ENCODE measurements at regions not wholly inside any gene's neighbourhood (a gene's known extent, or its start where the extent isn't known, plus 50 kb on each side); places are given as distances from the start of the nearest gene placed in this dataset.

DNA sequence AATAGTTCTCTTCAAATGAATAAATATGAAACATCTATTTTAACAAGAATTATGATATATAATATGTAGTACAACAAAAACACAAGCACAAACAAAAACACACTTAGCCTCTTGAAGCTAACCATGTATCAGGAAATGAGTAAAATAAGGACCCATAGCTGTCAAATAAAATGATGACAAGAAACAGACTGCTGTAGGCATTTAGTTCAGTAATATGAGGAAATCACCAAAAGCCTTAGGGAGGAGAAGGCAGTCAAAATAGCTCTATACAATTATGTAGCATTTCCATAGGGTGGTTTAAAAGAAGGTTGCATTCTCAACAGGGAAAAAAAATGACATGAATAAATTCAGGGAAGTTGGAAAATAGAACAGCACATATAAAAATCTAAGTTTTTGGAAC lies 163.4 kb downstream of the PCDH20 start:
- Histone ChIP-seq H2AFZ (ENCODE audit: insufficient read depth, low read depth, low read length, poor library complexity, severe bottlenecking) (no peak overlapping the region), H3K36me3 (replicated peaks in 1 of 2; ENCODE audit: control insufficient read depth in 1 of 2, insufficient read depth in 2 of 2, low read length in 2 of 2) (no peaks in the 10 kb centered on the region), H3K79me2 (ENCODE audit: insufficient read depth, low read length) (no peaks in the 10 kb centered on the region), H3K4me2 (replicated peaks; ENCODE audit: extremely low read depth, low read length, poor library complexity, severe bottlenecking) (no peak overlapping the region), H3K4me3 (replicated peaks in 1 of 3; ENCODE audit: low read depth in 2 of 3, low read length in 3 of 3) (no peak overlapping the region), H3K27ac (ENCODE audit: low read depth in 1 of 2, low read length in 2 of 2) (no peak overlapping the region), H3K9me3 (replicated peaks in 1 of 2; ENCODE audit: control insufficient read depth in 1 of 2, insufficient read depth in 1 of 2, low read length in 2 of 2) (peaks cover 0 to 8% of the 10 kb centered on the region in 2 donors), H3K9ac (ENCODE audit: insufficient read depth, low read length, poor library complexity, severe bottlenecking) (no peak overlapping the region), H3K27me3 (ENCODE audit: control insufficient read depth in 2 of 2, insufficient read depth in 2 of 2, low read length in 2 of 2) (no peaks in the 10 kb centered on the region), H4K20me1 (ENCODE audit: insufficient read depth, low read length) (no peaks in the 10 kb centered on the region), H3K4me1 (ENCODE audit: control insufficient read depth in 1 of 2, insufficient read depth in 2 of 2, low read length in 2 of 2) (no peaks in the 10 kb centered on the region)
- TF ChIP-seq CTCF (IDR thresholded peaks at IDR 0.05): no peak
- DNase-seq: no peak
- no peaks in the 10 kb centered on the region for H3K27me3 Mint-ChIP-seq (ENCODE audit: low read depth in 3 of 3)
- no peak overlapping the region for H3K4me3 Mint-ChIP-seq
- no peaks in the 10 kb centered on the region for H3K36me3 Mint-ChIP-seq
- H3K4me1 Mint-ChIP-seq: no peaks in the 10 kb centered on the region
- H3K9me3 Mint-ChIP-seq: peaks cover 0 to 8% (median 2%) of the 10 kb centered on the region in 7 donors
- intact Hi-C loops (cut with micrococcal nuclease): no loop called here
- no peak overlapping the region for H3K27ac Mint-ChIP-seq

DNA sequence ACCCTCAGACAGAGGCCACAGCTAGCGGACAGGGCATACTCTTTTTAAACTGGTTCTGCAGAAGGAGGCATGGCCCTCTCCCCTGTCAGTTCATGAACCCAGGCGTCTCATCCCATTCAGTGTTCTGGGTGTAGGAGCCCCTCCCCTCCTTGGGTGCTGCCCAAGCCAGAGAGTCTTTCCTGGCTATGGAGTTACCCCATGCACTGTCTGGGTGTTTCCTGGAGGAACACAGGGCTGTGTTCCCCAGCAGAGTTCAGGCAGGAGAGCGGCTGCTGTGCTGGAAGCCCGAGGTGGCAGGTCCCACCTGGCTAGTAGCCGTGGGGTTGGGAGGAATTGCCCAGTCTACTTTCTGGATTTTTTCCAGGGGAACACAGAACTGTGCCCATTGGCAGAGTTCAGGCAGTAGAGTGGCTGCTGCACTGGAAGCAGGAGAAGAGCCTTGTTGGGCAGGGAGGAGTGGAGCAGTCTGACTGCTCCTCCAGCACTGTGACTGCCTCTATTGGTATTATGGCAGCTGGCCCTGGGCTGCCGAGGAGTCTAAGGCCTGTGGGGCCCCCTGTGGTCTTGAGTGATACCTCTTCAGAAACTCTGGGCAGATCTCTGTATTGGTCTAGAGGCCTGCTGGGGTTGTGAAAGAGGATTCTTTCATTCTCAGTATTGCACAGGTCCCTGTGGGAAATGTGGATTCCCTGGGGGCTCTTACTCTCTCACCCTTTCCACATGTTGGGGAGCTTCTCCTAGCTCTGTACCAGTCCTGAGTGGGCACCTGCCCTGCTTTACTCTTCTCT lies 168.3 kb downstream of the PCDH20 start:
- Histone ChIP-seq H4K20me1 (ENCODE audit: insufficient read depth, low read length) (no peaks in the 10 kb centered on the region), H2AFZ (ENCODE audit: insufficient read depth, low read depth, low read length, poor library complexity, severe bottlenecking) (no peak overlapping the region), H3K4me1 (ENCODE audit: control insufficient read depth in 1 of 2, insufficient read depth in 2 of 2, low read length in 2 of 2) (no peaks in the 10 kb centered on the region), H3K36me3 (replicated peaks in 1 of 2; ENCODE audit: control insufficient read depth in 1 of 2, insufficient read depth in 2 of 2, low read length in 2 of 2) (no peaks in the 10 kb centered on the region), H3K79me2 (ENCODE audit: insufficient read depth, low read length) (no peaks in the 10 kb centered on the region), H3K4me3 (replicated peaks in 1 of 3; ENCODE audit: low read depth in 2 of 3, low read length in 3 of 3) (no peak overlapping the region), H3K27ac (ENCODE audit: low read depth in 1 of 2, low read length in 2 of 2) (no peak overlapping the region), H3K9ac (ENCODE audit: insufficient read depth, low read length, poor library complexity, severe bottlenecking) (no peak overlapping the region), H3K9me3 (replicated peaks in 1 of 2; ENCODE audit: control insufficient read depth in 1 of 2, insufficient read depth in 1 of 2, low read length in 2 of 2) (peaks cover 0 to 12% of the 10 kb centered on the region in 2 donors), H3K4me2 (replicated peaks; ENCODE audit: extremely low read depth, low read length, poor library complexity, severe bottlenecking) (no peak overlapping the region), H3K27me3 (ENCODE audit: control insufficient read depth in 2 of 2, insufficient read depth in 2 of 2, low read length in 2 of 2) (no peaks in the 10 kb centered on the region)
- 75% methylated on average over 5 of the region's 6 CpGs for WGBS (ENCODE audit: insufficient coverage)
- H3K27ac Mint-ChIP-seq: no peak overlapping the region
- peaks cover 0 to 8% (median 2%) of the 10 kb centered on the region in 7 donors for H3K9me3 Mint-ChIP-seq
- no peak for DNase-seq
- H3K4me1 Mint-ChIP-seq: no peaks in the 10 kb centered on the region
- H3K4me3 Mint-ChIP-seq: no peak overlapping the region
- TF ChIP-seq CTCF (IDR thresholded peaks at IDR 0.05): no peak
- H3K27me3 Mint-ChIP-seq (ENCODE audit: low read depth in 3 of 3): no peaks in the 10 kb centered on the region
- intact Hi-C loops (cut with micrococcal nuclease): no loop called here
- no peaks in the 10 kb centered on the region for H3K36me3 Mint-ChIP-seq

Measured in CD14-positive monocyte (primary cell).